ENCODE measurements at regions not wholly inside any gene's neighbourhood (a gene's known extent, or its start where the extent isn't known, plus 50 kb on each side); places are given as distances from the start of the nearest gene placed in this dataset.

DNA sequence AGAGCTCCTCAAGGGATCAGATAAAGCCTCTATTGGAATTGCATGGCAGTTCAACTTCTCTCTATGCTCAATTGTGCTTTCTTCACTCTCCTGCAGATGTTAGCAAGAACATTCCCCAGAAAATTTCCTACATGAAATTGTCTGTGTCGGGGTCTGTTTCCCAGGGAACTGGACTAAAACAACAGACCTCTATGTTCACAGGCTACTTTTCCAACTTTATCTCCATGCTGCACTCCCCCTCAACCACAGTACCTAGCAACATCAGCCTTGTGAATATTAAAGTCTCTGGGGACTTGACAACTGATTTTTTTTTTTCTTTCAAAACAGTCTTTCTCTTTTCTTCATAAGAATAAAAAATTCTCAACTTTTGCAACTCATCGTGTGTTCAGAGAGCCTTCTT, 1470.8 kb upstream of the ADGRL3 start:
- Histone ChIP-seq H3K27me3 (replicated peaks in 1 of 2; ENCODE audit: control insufficient read depth in 2 of 2, insufficient read depth in 2 of 2, low read length in 1 of 2) (no peaks in the 10 kb centered on the region), H3K4me3 (no peak overlapping the region), H3K9me3 (replicated peaks; ENCODE audit: control insufficient read depth, insufficient read depth, low read length) (no peaks in the 10 kb centered on the region), H3K79me2 (ENCODE audit: control insufficient read depth, insufficient read depth, low read length) (no peaks in the 10 kb centered on the region), H3K27ac (ENCODE audit: control insufficient read depth, insufficient read depth) (no peak overlapping the region), H3K4me2 (ENCODE audit: control insufficient read depth, insufficient read depth) (no peak overlapping the region), H2AFZ (ENCODE audit: control insufficient read depth, low read depth, low read length) (no peak overlapping the region), H4K20me1 (ENCODE audit: control insufficient read depth, insufficient read depth) (no peaks in the 10 kb centered on the region), H3K36me3 (ENCODE audit: control insufficient read depth in 2 of 2, insufficient read depth in 2 of 2, low read length in 1 of 2) (no peaks in the 10 kb centered on the region), H3K9ac (ENCODE audit: control insufficient read depth, insufficient read depth, low read length) (no peak overlapping the region), H3K4me1 (ENCODE audit: control insufficient read depth, insufficient read depth, low read length) (no peaks in the 10 kb centered on the region)
- FAIRE-seq = no peak
- 0% methylated on average over 2 of the region's 2 CpGs for WGBS (ENCODE audit: insufficient coverage, insufficient replicate concordance, low lambda C conversion rate, missing lambda C conversion rate)
- in situ Hi-C loops (cut with MboI) = no loop called here
- intact Hi-C loops (cut with micrococcal nuclease; ENCODE audit: unreplicated experiment) = no loop called here
- ATAC-seq = no peak
- POLR2A ChIA-PET = no interaction called here
- DNase-seq (ENCODE audit: low read depth, low spot score) = no peak
- SMC1A ChIA-PET (ENCODE audit: uncharacterized antibody, unreplicated experiment) = no interaction called here
- CTCF ChIA-PET = no interaction called here
- TF ChIP-seq SUZ12 (IDR thresholded peaks at IDR 0.05; ENCODE audit: unreplicated experiment) = no peak
- TF ChIP-seq, protein P1, sequence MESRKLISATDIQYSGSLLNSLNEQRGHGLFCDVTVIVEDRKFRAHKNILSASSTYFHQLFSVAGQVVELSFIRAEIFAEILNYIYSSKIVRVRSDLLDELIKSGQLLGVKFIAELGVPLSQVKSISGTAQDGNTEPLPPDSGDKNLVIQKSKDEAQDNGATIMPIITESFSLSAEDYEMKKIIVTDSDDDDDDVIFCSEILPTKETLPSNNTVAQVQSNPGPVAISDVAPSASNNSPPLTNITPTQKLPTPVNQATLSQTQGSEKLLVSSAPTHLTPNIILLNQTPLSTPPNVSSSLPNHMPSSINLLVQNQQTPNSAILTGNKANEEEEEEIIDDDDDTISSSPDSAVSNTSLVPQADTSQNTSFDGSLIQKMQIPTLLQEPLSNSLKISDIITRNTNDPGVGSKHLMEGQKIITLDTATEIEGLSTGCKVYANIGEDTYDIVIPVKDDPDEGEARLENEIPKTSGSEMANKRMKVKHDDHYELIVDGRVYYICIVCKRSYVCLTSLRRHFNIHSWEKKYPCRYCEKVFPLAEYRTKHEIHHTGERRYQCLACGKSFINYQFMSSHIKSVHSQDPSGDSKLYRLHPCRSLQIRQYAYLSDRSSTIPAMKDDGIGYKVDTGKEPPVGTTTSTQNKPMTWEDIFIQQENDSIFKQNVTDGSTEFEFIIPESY (IDR thresholded peaks at IDR 0.05) = no peak
- TF ChIP-seq CHD1 (IDR thresholded peaks at IDR 0.05; ENCODE audit: low read depth, low read length) = no peak
- TF ChIP-seq MXI1 (IDR thresholded peaks at IDR 0.05; ENCODE audit: low read depth, low read length) = no peak
- TF ChIP-seq KLF5 (IDR thresholded peaks at IDR 0.05; ENCODE audit: partially characterized antibody) = no peak
- no peak for TF ChIP-seq NFIC (IDR thresholded peaks at IDR 0.05; ENCODE audit: low read depth, low read length)
- TF ChIP-seq, protein P2, sequence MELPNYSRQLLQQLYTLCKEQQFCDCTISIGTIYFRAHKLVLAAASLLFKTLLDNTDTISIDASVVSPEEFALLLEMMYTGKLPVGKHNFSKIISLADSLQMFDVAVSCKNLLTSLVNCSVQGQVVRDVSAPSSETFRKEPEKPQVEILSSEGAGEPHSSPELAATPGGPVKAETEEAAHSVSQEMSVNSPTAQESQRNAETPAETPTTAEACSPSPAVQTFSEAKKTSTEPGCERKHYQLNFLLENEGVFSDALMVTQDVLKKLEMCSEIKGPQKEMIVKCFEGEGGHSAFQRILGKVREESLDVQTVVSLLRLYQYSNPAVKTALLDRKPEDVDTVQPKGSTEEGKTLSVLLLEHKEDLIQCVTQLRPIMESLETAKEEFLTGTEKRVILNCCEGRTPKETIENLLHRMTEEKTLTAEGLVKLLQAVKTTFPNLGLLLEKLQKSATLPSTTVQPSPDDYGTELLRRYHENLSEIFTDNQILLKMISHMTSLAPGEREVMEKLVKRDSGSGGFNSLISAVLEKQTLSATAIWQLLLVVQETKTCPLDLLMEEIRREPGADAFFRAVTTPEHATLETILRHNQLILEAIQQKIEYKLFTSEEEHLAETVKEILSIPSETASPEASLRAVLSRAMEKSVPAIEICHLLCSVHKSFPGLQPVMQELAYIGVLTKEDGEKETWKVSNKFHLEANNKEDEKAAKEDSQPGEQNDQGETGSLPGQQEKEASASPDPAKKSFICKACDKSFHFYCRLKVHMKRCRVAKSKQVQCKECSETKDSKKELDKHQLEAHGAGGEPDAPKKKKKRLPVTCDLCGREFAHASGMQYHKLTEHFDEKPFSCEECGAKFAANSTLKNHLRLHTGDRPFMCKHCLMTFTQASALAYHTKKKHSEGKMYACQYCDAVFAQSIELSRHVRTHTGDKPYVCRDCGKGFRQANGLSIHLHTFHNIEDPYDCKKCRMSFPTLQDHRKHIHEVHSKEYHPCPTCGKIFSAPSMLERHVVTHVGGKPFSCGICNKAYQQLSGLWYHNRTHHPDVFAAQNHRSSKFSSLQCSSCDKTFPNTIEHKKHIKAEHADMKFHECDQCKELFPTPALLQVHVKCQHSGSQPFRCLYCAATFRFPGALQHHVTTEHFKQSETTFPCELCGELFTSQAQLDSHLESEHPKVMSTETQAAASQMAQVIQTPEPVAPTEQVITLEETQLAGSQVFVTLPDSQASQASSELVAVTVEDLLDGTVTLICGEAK (IDR thresholded peaks at IDR 0.05; ENCODE audit: borderline replicate concordance) = no peak
- no peak for TF ChIP-seq NFYA (IDR thresholded peaks at IDR 0.05; ENCODE audit: borderline replicate concordance, low read depth, low read length)
- no peak for TF ChIP-seq RB1 (IDR thresholded peaks at IDR 0.05; ENCODE audit: borderline replicate concordance)
- no peak for TF ChIP-seq STAT1 (conservative IDR thresholded peaks at IDR 0.05)
- no peak for TF ChIP-seq IKZF2 (IDR thresholded peaks at IDR 0.05)
- TF ChIP-seq PML (IDR thresholded peaks at IDR 0.05; ENCODE audit: low read length) = no peak
- no peak for TF ChIP-seq ZNF384 (IDR thresholded peaks at IDR 0.05; ENCODE audit: borderline replicate concordance, low read depth, low read length)
- BruUV-seq (replicated peaks) = no TSS peak
- RAD21 ChIA-PET (ENCODE audit: unreplicated experiment) = no interaction called here

Data from GM12878 (cell line).